Suprapubic skin (tissue), 3 donors: ENCODE measurements at regions not wholly inside any gene's neighbourhood (a gene's known extent, or its start where the extent isn't known, plus 50 kb on each side); places are given as distances from the start of the nearest gene placed in this dataset.

ENCODE experiments used
- EP300 ChIP-seq: sonication (generic); formaldehyde crosslinking; IDR thresholded peaks from one replicate; pipeline ENCODE4 v1.6.1; 2017; ENCODE audit warnings: antibody characterized with exemption
- POLR2A ChIP-seq, 2 donors: fragments of 450-650 bp; IDR thresholded peaks; one replicate each; pipeline ENCODE4 v1.6.1; 2017; ENCODE audit warnings: antibody characterized with exemption in 2 of 2, mild to moderate bottlenecking in 2 of 2, moderate library complexity in 2 of 2
- TF ChIP-seq, protein P1 (sequence below), 2 donors: fragments of 200-600 bp in 1 of 2; fragments of 450-650 bp in 1 of 2; sonication (generic) in 1 of 2; IDR thresholded peaks; one replicate each; pipeline ENCODE4 v1.5.1; 2016 to 2019; ENCODE audit warnings: antibody characterized with exemption in 2 of 2, mild to moderate bottlenecking in 1 of 2, moderate library complexity in 1 of 2

DNA sequence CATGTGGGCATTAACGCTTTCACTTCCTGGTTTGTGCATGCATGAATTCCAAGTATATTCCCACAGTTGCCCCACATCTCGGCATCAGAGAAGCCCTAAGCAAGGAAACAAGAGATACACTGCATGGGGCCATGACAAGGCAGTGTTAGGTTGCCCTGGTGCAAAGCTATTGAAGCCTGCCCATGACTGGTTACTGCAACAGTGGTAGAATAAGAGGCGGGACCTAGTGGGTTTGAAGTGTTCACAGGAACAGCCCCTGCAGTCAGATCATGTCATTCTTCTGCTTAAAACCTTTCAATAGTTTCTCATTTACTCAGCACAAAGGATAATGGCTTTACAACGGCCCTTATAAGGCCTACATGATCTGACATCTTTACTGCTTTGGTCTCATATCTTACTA, 80.9 kb upstream of the TOPAZ1 start:
- TF ChIP-seq, protein P1, sequence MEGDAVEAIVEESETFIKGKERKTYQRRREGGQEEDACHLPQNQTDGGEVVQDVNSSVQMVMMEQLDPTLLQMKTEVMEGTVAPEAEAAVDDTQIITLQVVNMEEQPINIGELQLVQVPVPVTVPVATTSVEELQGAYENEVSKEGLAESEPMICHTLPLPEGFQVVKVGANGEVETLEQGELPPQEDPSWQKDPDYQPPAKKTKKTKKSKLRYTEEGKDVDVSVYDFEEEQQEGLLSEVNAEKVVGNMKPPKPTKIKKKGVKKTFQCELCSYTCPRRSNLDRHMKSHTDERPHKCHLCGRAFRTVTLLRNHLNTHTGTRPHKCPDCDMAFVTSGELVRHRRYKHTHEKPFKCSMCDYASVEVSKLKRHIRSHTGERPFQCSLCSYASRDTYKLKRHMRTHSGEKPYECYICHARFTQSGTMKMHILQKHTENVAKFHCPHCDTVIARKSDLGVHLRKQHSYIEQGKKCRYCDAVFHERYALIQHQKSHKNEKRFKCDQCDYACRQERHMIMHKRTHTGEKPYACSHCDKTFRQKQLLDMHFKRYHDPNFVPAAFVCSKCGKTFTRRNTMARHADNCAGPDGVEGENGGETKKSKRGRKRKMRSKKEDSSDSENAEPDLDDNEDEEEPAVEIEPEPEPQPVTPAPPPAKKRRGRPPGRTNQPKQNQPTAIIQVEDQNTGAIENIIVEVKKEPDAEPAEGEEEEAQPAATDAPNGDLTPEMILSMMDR (IDR thresholded peaks at IDR 0.05) = no peak
- TF ChIP-seq EP300 (no peak), POLR2A (IDR thresholded peaks at IDR 0.05) (no peak)
